ENCODE measurements at regions not wholly inside any gene's neighbourhood (a gene's known extent, or its start where the extent isn't known, plus 50 kb on each side); places are given as distances from the start of the nearest gene placed in this dataset.
"Not testable (repeated sequence)": the region's sequence is repeated elsewhere in the genome, so short reads cannot be mapped to it uniquely, and the experiment has no call there.

GRCh38 chr6:153465050-153465449 is 334.0 kb upstream of the RGS17 start:
- no peak overlapping the region for H3K4me3 ChIP-seq (ENCODE audit: low read length)
- no peak for DNase-seq (ENCODE audit: low read depth)
- no peak for TF ChIP-seq CTCF (conservative IDR thresholded peaks at IDR 0.05; ENCODE audit: low read length)

GRCh38 chr6:153449279-153449678 is 318.2 kb upstream of the RGS17 start:
- no peak for TF ChIP-seq CTCF (conservative IDR thresholded peaks at IDR 0.05; ENCODE audit: low read length)
- DNase-seq (ENCODE audit: low read depth): no peak

GRCh38 chr6:153442749-153443148 is 311.7 kb upstream of the RGS17 start:
- H3K4me3 ChIP-seq (ENCODE audit: low read length); DNase-seq (ENCODE audit: low read depth): not testable (repeated sequence)

More at GRCh38 chr6:153449279-153449678, 318.2 kb upstream of the RGS17 start:
- no peak overlapping the region for H3K4me3 ChIP-seq (ENCODE audit: low read length)

- no peak overlapping the region for H3K4me3 ChIP-seq (ENCODE audit: low read length)
- TF ChIP-seq CTCF (conservative IDR thresholded peaks at IDR 0.05; ENCODE audit: low read length): no peak
- DNase-seq (ENCODE audit: low read depth): no peak
Observed at GRCh38 chr6:153442096-153442495, 311.0 kb upstream of the RGS17 start.

GRCh38 chr6:153437193-153437592 is 306.1 kb upstream of the RGS17 start:
- no peak for DNase-seq (ENCODE audit: low read depth)
- no peak overlapping the region for H3K4me3 ChIP-seq (ENCODE audit: low read length)
- no peak for TF ChIP-seq CTCF (conservative IDR thresholded peaks at IDR 0.05; ENCODE audit: low read length)

GRCh38 chr6:153436351-153436750 is 305.3 kb upstream of the RGS17 start:
- no peak for TF ChIP-seq CTCF (conservative IDR thresholded peaks at IDR 0.05; ENCODE audit: low read length)
- DNase-seq (ENCODE audit: low read depth): no peak

GRCh38 chr6:153435787-153436186 is 304.7 kb upstream of the RGS17 start:
- TF ChIP-seq CTCF (conservative IDR thresholded peaks at IDR 0.05; ENCODE audit: low read length): no peak
- no peak overlapping the region for H3K4me3 ChIP-seq (ENCODE audit: low read length)
- no peak for DNase-seq (ENCODE audit: low read depth)

More at GRCh38 chr6:153436351-153436750, 305.3 kb upstream of the RGS17 start:
- no peak overlapping the region for H3K4me3 ChIP-seq (ENCODE audit: low read length)

GRCh38 chr6:153425536-153425935 is 294.5 kb upstream of the RGS17 start:
- DNase-seq (ENCODE audit: low read depth): no peak
- no peak for TF ChIP-seq CTCF (conservative IDR thresholded peaks at IDR 0.05; ENCODE audit: low read length)
- no peak overlapping the region for H3K4me3 ChIP-seq (ENCODE audit: low read length)

Data from AG10803 (cell line).